Loucy (cell line): ENCODE measurements at regions not wholly inside any gene's neighbourhood (a gene's known extent, or its start where the extent isn't known, plus 50 kb on each side); places are given as distances from the start of the nearest gene placed in this dataset.

Experiments used
- EZH2phosphoT487 ChIP-seq: fragments of 200-600 bp; IDR thresholded peaks from 2 replicates; pipeline ENCODE4 v1.6.1; 2018; ENCODE audit warnings: antibody characterized with exemption, mild to moderate bottlenecking, moderate library complexity, borderline replicate concordance
- TF ChIP-seq, protein P1 (sequence below): fragments of 200-600 bp; sonication (generic); conservative IDR thresholded peaks from 2 replicates; pipeline ENCODE4 v1.5.1; 2014; ENCODE audit warnings: mild to moderate bottlenecking, antibody characterized with exemption, low read length

DNA sequence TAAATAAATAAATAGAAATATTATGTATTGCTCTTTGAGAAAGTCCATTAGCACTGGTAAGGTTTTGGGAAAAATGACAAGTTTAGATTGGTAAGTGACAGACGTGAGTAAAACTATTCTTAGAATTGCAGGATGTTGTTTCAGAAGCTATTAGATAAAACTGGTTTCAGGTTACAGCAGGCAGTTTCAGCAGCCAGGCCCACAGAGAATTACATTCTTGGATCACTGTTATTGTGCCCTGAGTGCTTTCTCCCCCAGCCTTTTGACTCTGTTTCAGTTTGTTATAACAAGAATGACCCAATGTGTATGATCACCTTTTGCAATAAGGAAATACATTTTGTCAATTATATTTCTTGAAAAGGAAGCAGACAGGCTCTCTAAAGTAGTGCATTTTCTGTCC lies 86.5 kb downstream of the DKK1 start:
- TF ChIP-seq, protein P1, sequence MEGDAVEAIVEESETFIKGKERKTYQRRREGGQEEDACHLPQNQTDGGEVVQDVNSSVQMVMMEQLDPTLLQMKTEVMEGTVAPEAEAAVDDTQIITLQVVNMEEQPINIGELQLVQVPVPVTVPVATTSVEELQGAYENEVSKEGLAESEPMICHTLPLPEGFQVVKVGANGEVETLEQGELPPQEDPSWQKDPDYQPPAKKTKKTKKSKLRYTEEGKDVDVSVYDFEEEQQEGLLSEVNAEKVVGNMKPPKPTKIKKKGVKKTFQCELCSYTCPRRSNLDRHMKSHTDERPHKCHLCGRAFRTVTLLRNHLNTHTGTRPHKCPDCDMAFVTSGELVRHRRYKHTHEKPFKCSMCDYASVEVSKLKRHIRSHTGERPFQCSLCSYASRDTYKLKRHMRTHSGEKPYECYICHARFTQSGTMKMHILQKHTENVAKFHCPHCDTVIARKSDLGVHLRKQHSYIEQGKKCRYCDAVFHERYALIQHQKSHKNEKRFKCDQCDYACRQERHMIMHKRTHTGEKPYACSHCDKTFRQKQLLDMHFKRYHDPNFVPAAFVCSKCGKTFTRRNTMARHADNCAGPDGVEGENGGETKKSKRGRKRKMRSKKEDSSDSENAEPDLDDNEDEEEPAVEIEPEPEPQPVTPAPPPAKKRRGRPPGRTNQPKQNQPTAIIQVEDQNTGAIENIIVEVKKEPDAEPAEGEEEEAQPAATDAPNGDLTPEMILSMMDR = no peak
- no peak for TF ChIP-seq EZH2phosphoT487
